ENCODE measurements at regions not wholly inside any gene's neighbourhood (a gene's known extent, or its start where the extent isn't known, plus 50 kb on each side); places are given as distances from the start of the nearest gene placed in this dataset.

GRCh38 chr2:128686881-128687555 is 368.4 kb upstream of the HS6ST1 start:
- DNase-seq (ENCODE audit: low read depth) = no peak

- no peak for DNase-seq (ENCODE audit: low read depth)
Observed at GRCh38 chr2:128687565-128687964, 368.9 kb upstream of the HS6ST1 start.

GRCh38 chr2:128689971-128690370 is 371.3 kb upstream of the HS6ST1 start:
- no peak for DNase-seq (ENCODE audit: low read depth)

DNA sequence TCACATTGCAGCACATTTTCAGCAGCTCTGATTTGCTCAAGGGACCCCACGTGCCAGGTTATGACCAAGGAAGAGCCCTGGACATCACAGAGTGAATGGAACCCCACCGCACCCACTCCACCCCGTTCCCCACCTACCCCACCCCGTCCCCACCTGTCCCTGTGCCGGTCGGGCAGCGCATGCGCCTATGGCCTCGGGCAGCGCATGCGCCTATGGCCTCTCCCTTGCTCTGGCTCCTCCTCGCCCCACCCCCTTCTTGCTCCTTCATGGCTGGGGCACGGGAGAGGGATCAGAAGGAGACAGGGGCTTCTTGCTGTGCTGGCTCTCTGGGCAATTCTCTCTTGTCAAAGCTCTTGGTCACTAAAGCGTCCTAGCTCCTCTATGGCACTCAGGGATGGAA is 371.8 kb upstream of the HS6ST1 start:
- DNase-seq (ENCODE audit: low read depth) = no peak

DNA sequence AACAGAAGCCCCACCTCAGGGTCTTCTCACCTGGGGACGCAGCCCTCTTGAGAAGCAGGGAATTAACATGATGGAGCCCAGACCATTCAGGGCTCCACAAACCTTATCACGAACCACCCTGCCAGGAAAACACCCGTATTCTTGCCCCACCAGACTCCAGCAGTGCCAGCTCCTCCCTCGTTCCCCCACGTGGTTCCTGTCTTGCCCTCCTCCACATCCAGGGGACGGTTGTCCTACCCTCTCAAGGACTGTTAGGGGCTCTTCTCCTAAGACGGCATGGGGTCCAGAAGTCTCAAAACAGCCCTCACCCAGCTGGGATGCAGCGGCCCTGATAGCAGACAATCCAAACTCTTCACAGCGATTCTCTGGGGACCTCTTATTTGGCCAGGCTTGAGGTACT is 372.2 kb upstream of the HS6ST1 start:
- DNase-seq (ENCODE audit: low read depth) = no peak

- no peak for DNase-seq (ENCODE audit: low read depth)
Observed at GRCh38 chr2:128691526-128691925, 372.9 kb upstream of the HS6ST1 start.

DNA sequence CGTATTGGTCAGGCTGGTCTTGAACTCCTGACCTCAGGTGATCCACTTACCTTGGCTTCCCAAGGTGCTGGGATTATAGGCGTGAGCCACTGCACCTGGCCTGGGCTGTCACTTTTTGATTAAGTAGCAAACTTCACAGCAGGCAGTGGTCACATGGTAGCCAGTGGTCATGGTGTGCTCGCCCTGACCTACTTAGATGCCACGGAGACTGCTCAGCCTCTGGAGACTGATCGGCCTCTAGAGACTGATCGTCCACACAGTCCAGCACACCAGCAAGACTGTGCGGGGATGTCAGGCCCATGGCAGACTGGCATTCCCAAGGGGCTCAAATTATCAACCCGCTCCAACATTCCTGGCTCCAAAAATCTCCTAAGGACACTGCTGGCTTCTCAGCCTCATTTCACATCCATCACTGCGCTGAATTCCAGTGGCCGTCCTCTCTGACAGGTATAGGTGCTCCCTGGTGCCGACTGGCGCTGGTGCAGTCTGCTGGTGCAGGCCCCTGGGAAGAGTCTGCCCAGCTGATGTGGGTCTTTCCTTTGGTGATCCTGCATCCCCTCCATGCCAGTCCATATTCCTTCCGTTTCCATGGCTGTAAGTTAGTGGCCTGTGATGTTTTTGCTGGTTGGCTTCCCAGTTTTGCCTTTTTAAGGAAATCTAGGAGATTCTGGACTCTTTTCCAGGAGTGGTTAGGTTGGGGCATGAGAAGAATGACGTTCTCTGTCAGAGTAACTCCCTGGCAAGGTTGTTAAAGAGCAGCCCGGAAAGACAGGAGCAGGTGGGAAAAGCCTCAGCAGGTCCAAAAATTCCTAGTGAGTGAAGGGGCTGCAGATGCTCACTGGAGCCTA is 374.5 kb upstream of the HS6ST1 start:
- DNase-seq (ENCODE audit: low read depth) = no peak

DNA sequence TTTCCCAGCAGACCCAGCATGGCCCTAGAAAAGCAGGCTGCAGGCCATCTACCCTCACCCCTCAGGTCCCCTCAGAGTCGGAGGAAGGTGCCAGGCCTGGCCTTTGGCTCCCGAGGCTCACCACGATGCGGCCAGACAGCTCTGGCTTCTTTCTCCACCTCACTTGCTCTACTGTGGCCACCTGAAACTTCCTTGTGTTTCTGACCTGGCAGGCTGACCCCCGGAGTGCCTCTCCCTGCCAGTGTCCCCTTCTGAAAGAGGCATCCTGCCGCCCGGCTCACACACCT is 375.0 kb upstream of the HS6ST1 start:
- DNase-seq (ENCODE audit: low read depth) = no peak

DNA sequence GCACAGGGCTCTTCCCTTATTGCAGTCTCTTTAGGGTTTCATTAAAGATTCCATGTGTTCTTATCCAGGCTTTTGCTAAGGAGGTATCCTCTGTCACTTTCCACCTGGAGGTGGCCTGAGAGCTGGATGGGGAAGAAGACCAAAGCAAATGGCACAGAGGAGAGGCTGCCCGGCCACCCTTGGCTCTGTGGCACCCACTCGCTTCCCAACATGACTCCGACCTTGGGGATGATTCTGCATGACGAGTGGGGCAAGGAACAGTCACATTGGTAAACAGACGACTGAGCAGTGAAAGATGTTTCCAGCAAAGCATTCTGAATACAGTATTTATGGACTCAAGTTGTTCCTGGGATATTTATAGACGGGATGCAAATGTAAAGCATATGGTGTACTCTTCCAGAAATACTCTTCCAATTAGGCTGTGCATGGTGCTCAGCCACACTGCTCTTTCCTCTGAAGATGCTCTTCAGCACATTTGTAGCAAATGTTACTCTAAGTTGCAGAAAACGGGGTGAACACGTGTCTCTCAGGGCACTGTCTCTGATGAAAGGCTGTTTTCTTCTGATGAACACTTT is 377.1 kb upstream of the HS6ST1 start:
- DNase-seq (ENCODE audit: low read depth) = no peak

DNA sequence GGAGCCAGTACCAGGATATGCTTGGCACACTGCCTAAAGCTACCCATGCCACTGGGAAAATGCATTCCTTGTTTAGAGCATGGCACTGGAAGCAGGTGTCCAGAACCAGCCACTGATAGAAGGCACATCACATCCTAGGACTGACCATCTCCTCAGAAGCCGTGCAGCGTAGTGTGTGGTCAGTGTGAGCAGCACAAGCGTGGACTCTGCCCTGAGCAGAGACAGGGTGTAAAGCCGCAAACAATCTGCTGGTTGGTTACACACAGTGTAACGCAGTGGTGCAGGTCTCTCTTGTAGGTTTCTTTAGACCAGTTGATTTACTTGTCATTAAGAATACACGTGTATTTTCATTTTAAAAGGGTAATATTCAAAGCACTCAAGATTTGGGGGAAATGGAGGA is 377.8 kb upstream of the HS6ST1 start:
- DNase-seq (ENCODE audit: low read depth) = no peak

- no peak for DNase-seq (ENCODE audit: low read depth)
Observed at GRCh38 chr2:128701418-128701817, 382.8 kb upstream of the HS6ST1 start.

- no peak for DNase-seq (ENCODE audit: low read depth)
Observed at GRCh38 chr2:128702616-128703015, 383.9 kb upstream of the HS6ST1 start.

DNA sequence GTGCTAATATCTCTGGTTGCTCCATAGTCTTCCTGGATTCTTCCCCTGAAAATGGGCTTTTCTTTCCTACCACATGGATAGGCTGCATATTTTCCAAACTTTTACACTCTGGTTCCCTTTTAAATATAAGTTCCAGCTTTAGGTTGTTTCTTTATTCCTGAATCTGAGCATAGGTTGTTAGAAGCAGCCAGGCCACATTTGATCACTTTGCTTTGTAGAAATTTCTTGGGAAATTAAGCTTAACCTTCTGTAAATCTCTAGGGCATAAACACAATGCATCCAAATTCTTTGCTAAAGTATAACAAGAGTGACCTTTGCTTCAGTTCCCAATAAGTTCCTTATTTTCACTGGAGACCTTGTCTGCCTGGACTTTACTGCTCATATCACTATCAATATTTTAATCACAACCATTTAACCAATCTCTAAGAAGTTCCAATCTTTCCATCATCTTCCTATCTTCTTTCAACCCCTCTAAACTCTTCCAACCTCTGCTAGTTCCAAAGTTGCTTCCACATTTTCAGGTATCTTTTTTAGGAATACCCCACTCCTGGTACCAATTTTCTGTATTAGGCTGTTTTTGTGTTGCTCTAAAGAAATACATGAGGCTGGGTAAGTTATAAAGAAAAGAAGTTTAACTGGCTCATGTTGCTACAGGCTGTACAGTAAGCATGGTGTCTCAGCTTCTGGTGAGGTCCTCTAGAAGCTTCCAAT is 389.6 kb upstream of the HS6ST1 start:
- DNase-seq (ENCODE audit: low read depth) = no peak

GRCh38 chr2:128710242-128710641 is 391.6 kb upstream of the HS6ST1 start:
- no peak for DNase-seq (ENCODE audit: low read depth)

- DNase-seq (ENCODE audit: low read depth) = no peak
Observed at GRCh38 chr2:128710729-128711128, 392.1 kb upstream of the HS6ST1 start.

- no peak for DNase-seq (ENCODE audit: low read depth)
Observed at GRCh38 chr2:128714285-128714684, 395.6 kb upstream of the HS6ST1 start.

- DNase-seq (ENCODE audit: low read depth) = no peak
Observed at GRCh38 chr2:128714851-128715312, 396.2 kb upstream of the HS6ST1 start.

DNA sequence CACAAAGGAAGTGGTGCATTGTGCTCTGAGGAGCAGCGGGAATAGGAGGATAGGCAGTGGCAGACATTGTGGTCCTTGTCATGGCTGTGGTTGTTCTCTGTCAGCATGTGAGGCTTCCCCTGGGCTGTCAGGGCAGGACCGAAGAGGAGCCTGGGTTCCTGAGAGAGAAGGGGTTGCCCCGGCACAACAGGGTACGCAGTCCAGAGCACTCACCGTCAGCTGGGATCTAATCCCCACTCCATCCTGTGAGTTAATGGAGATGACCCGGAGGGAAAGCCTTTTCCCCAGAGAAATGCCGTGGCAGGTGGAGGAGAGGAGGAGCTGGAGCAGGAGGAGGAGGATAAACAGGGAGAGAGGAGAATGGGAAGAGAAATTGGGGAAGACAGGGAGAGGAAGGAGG is 396.7 kb upstream of the HS6ST1 start:
- DNase-seq (ENCODE audit: low read depth) = no peak

DNA sequence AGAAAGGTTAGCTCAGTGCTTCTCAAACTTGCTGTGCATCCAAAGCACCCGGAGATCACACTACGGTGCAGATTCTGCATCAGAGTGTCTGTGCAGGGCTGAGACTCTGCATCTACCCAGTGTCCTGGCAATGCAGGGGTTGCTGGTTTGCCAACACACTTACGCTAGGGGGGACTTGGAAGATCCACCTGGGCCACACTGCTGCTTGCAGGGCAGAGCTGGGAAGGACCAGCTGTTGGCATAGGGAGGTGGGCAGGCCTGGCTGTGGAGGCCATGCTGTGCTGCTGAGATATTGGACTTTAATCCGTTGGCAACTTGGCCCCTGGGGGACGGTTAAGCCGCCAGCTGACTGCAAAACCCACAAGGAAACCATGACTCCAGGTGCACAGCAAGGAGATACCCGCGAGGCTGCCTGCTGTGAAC is 397.6 kb upstream of the HS6ST1 start:
- no peak for DNase-seq (ENCODE audit: low read depth)

DNA sequence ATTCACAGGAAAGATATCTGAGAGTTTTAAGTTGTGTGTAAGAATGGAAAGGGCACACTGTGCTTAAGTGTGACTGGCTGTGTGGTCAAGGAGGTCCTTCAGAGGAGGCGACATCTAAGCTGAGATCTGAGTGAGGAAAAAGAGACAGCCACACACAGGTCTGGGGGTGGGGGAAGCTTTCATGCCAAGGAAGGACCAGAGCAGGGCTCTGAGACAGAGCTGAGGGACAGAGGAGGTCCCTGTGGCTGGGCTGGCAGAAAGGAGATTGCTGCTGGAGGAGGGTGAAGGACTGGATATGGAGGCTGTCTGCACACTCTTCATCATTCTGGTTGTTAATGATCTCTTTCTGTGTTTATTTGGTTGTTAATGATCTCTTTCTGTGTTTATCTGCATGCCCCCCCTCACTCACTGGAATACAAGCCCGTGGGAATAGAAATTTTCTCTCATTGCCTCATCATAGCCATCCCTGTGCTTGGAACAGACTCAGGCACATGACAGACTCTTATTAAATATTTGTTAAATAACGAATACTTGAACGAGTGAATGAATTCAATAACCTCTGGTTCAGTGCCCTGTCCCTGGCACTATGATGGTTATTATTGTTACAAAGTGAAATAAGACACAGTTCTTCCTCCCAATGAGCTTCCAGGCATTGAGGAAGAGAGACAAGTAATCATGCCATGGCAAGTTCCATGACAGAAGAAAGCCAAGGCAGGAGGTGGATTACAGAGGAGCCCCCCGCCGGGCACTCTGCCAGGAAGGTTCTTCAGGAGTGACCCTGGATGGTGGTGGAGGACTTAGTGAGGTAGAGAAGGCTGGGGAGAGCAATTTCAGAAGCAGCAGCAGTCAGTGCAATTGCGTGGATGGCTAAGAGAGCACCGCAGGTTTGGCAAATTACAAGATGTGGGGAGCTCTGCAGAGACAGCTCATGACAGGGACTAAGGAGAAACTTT is 399.4 kb upstream of the HS6ST1 start:
- DNase-seq (ENCODE audit: low read depth) = no peak
